HG03066 (cell line): ENCODE measurements at regions not wholly inside any gene's neighbourhood (a gene's known extent, or its start where the extent isn't known, plus 50 kb on each side); places are given as distances from the start of the nearest gene placed in this dataset.
A peak's percentile ranks its signal among the peaks of the same experiment; 100 is the strongest.

Experiments used
- ATAC-seq: cut with Tn5 transposase; IDR thresholded peaks from one replicate; pipeline ENCODE4 v1.9.1; 2021; ENCODE audit warnings: low read depth; ENCODE audit not compliant: unreplicated experiment

DNA sequence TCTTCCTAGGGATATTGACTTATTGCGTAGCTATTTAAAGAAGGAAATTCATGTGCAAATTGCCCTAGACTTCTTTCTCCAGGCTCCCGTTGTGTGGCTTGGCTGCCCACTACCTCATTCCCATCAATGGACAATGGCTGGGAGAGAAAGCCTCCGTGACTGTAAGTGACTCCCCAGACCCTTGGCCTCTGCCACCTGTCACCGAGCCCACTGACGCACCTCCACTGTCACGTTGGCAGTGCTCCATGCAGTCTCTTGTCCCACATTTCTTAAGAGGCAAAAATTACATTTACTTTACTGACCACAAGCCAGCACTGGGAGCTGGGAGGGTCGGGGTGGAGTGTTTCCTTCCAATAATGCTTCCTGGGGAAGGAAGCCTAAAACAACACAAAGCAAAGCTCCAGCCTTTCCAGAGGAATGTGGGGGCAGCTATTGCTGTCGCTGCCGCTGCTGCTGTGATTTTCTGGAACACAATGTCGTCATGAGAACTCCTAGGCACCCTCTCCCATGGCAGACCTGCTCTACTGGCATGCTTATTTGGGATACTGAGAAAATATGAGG lies 89.7 kb upstream of the STEAP1B start:
- ATAC-seq = no peak

DNA sequence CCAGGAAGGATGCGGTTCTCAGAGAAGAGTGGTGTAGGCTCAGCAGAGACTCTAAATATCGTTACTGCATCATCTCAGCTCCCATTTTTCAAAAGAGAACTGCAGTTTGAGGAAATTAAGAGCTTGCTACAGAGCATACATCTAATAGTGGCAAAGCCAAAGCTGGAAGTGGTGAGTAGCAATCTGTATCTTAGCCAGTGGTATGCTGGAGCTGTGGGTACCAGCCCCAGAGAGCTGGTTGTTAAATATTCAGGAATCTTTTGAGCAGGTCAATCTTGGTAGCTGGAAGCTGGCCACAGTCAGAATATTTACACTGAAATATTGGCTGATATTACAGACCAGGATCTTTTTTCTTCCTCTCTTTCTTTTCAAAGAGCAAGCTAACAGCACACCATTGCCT lies 88.4 kb upstream of the STEAP1B start:
- no peak for ATAC-seq

DNA sequence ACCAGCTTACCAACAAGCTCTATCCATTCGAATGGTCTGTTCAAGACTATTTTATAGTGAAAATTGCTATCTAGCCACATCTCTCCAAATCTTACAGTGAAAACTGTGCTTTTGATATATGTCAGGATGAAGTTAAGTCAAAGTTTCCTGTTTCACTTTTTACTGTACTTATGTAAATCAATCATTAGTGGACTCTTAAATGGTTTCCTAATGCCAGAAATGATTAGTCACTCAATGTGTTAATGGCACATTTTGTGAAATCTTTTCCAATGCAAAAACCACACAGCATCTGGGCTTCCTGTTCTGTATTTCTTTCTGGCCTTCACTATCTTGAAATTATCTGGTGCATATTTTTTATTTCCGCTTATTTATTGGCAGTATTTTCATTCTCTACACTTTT lies 87.3 kb upstream of the STEAP1B start:
- no peak for ATAC-seq

DNA sequence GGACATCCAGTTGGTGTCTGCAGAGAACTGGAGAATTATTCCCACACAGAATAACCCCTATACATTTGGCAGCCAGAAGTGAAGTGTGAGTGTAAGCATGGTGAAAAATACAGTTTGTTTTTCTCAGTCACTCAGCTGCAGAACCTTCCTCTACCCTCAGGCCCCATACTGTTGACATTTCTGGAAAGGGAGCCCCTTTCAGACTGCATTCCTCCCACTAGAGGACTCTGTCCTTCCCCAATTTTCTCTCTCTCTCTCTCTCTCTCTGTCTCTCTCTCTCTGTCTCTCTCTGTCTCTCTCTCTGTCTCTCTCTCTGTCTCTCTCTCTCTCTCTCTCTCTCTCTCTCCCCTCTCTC lies 86.8 kb upstream of the STEAP1B start:
- ATAC-seq = no peak

DNA sequence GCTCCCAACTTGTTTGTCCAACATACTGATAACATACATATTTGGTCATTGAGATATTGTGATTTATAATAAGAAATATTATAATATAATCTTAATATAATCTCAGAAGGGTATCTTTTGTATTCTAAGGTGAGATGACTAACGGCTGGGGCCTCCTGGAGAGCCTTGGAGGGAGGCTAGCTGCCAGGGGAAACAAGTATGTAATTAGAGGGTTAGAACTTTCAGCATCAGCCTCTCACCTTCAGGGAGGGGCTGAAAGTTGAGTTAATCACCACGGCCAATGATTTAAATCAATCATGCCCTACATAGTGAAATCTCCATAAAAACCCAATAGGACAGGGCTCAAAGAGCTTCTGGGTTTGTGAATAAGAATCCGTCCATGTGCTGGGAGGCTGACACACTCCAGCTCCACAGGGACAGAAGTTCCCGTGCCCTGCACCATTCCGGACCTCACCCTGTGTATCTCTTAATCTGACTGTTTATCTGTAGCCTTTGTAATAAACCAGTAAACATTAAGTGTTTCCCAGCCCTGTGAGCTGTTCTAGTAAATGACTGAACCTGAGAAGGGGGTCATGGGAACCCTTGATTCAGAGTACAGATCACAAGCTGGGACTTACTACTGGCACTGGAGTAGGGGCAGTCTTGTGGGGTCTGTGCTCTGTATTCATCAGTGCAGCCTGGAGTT lies 86.3 kb upstream of the STEAP1B start:
- no peak for ATAC-seq

DNA sequence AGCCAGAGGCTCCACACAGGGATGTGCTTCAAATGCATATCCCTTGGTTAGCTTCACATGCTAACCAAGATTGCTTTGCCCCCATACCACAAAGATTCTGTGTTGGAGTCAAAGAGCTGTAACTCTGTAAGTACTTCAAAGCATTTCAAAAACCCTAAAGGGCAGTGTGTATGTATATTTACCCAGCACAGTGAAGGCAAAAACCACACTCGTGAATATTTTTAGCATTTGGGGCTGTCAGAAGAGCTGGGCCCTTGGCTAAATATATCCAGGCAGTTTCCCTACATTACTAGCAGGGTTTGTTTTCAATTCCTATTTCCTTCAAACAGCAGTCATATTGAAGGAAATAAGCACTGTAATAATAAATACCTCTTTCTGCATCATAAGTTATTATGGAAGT lies 84.2 kb upstream of the STEAP1B start:
- peak; percentile 71 for ATAC-seq

DNA sequence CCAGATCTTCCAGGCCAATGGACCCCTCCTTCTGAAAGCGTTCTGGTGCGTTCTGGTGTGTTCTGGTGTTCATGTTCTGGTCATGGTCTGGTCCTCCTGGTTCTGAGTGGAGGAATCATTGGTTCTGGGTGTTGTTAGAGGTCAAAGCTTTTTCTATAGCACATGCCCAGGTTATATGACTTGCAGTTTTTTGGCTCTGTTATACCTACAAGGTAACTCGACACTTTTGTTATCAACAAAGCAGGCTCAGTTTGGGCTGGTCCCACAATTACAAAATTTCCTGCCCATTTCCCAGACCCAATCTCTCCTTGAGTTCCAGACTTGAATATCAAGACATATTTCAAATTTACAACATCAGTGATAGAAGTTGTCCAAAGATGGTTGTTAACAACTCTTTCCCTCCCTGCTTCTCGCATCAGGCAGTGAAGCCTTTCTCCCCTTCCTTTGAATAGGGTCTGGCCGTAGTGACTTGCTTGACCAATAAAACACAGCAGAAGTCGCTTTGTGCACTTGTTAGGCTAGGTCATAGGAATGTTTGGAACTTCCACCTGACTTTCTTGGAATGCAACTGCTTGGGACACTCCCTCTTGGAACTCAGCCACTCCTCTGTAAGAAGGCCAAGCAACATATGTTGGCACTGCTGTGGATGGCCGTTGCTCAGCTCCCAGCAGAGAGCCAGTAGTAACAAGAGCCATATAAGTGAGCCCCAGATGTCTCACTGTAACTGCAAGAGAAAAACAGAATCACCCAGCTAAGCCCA lies 83.1 kb upstream of the STEAP1B start:
- no peak for ATAC-seq

DNA sequence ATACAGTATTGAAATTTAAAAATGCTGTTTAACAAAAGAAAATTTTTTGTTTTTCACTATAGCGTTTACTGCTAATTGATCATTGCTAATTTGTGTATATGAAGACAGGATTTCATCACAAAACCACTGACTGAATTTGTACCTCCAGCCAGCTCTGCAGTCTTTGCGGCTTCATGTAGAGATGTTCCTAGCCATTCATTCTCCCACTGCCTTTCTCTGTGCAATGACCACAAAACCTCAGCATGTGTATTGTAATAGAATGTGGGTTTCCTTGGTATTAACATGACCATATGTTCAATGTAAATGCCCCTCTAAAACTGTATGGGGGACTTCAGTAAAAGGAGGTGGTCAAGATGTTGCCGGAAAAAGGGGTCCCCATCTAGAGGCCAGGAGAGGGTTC lies 81.1 kb upstream of the STEAP1B start:
- ATAC-seq = no peak

DNA sequence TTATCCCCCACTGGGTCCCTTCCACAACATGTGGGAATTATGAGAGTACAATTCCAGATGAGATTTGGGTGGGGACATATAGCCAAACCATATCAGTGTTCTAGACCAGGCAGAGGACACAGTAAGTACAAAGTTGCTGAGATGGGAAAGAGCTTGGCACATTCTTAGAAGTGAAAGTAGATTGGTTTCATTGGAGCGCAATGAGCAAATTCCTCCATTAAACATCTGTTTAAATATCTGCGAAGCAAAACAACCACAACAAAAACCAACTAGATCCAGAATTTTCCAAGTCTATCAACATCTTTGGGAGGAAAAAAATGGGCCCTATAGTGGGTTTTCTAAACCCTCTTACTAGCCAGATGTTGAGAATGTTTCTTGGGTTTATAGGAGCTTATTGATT lies 80.0 kb upstream of the STEAP1B start:
- ATAC-seq = no peak

DNA sequence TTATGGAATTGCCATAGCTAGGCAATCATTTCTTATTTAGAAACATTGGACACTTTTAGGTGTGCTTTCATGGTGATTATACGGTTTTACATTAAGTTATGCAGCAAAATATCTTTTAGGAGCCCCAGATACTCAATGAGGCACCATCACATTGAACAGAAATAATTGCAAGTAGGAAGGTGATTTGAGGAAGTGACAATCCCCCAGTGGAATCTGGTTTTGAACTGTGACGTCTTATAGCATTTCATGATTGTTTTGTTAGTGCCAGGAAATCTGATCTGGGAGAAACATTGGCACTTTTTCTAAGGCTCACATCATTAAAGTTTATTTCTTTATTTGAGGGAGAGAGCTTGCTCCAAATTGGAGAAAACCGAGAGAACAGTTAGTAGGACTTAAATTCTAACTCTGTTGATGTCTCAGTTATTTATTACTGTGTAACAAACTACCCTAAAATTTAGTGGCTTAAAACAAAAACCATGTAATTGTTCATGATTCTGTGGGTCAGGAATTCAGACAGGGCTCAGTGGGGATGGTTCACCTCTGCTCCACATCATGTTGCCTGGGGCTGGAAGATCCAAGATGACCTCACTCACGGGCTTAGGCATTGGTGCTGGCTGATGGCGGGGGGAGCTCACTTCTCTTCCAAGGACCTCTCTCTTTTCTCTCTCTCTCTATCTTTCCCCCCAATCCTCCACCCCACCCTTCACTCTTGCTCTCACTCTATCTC lies 78.2 kb upstream of the STEAP1B start:
- ATAC-seq = no peak

DNA sequence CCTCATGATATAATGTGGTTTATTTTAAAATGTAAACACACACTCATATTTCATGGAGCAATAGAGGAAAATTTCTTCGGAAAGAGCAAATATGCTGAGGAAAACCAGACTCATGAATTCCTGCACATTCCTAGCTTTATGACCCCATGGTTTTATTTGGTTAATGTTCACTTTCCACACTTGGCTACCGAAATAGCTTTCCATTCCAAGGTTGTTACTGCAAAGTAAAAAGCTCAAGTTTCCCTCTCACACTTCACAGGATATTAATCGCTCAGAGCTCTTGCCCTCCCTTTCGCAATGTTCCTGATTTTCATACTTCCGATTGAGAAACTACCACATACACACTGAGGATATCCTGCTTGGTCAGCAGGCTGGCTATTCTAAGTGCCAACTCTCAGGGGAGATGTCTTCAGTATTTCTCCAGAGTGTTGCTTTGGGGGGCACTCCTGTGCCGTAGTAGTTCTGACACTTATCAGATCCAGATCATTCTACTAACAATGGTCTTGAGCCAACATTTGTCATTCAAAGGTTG lies 77.5 kb upstream of the STEAP1B start:
- ATAC-seq = no peak

DNA sequence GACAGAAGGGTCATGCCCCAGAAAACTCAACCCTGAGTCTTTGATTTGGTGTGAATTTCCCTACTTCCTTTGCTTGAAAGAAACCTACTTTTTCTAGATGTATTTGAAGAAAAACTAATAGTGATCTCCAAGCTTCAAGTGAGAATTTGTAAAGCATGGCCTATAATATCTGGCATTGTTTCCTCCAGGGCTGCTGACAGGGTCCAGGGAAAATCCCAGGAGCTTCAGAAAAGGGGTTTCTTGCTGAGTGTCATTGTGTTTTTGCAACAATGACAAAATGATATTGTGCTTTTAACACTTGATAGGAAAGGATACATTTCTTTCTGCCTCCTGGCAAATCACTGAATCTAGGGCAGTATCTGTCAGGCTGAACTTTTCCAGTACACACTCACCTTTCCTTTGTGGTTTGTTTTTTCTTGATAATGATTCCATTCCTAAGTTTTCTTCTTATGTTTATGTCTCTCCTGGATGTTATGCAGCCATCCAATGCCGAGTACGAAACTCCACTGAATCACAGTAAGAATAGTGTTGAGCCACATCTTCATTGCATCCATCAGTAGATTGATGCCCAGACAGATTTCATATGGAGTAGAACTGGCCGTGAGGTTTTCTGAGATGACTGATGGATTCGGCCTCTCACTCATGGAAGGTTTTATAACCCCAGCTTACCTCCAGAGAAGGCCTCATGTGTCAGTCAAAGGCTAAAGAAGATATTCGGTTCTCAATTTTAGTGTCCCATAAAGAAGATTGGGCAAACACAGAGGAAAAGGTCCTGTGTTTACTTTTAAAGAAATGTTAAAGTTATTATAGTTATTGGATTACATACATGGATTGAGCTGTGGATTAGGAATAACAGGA lies 76.9 kb upstream of the STEAP1B start:
- no peak for ATAC-seq

DNA sequence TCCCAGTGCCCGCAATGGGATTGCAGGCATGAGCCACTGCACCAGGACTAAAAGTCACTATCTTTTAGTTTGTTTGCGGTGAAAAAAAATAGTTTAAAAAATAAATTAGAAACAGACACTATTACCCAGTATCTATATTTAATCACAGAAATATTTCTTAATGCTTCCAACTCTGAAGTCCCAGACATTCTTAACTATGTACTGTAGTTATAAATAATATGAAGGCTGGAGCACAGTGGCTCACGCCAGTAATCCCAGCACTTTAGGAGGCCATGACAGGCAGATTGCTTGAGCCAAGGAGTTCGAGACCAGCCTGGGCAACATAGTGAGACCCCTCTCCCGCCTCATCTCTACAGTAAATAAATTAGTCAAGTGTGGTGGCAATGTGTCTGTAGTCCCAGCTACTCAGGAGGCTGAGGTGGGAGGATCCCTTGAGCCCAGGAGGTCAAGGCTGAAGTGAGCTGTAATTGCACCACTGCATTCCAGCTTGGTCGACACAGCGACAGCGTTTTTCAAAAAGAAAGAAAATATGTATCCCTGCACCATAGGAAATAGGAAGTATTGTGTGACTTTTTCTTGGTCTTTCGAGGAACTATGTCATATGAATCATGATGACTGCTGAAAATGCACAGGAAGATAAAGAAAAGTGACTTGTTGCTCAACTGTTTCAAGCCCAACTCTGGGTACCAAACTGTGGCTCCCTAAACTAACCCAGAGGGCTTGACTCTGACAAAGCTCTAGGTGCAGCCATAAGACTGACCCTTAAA lies 74.9 kb upstream of the STEAP1B start:
- ATAC-seq = no peak

DNA sequence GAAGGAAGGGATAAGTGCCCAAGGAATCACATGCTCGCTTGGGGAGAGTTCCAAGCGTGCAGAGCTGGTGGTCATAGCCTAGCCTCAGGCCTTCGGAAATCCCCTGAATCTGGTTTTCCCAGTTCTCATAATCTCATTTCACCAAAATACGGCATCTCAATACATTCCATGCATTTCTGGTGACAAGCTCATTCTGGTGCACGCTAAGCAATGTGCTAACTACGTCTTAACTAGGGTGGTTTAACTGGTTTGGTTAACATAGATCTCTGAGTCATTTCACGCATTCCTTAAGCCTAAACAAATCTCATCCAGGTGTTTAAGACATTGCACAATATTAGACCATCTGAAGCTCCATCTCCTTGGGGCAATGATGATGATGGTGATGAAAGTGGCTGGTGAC lies 72.9 kb upstream of the STEAP1B start:
- no peak for ATAC-seq

DNA sequence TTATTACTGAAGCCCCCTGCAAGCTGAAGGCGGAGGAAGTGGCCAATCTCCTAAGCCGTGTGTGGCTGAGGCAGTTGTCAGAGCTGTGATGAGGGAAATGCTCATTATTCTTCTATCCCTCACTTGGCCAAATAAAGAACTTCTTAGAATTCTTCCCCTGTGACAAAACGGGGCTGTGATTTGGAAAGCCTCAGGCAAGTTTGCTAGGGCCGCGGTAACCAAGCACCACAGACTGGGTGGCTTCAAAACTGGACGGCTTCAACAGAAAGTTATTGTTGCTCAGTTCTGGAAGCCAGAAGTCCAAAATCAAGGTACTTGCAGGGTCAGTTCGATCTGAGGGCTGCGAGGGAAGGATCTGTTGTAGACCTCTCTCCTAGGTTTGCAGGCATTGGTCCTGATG lies 72.3 kb upstream of the STEAP1B start:
- ATAC-seq = no peak

DNA sequence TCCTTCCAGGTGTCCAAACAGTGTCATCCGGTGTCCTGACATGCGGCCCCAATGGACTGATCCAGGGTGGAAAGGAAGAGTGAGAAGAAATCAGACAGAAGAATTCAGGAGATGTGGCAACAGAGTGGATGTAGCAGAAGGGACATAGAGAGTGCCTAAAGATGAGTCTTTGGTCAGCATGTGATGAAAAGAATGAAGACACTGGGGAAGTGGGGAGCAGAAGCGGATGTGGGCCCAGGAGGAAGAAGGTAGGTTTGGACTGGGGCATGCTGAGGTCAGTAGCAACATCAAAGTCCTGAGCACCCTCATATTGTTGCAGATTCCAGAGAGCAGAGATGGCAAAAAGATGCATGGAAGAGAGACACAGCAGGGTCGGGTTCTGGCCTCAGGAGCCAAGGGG lies 71.8 kb upstream of the STEAP1B start:
- no peak for ATAC-seq

DNA sequence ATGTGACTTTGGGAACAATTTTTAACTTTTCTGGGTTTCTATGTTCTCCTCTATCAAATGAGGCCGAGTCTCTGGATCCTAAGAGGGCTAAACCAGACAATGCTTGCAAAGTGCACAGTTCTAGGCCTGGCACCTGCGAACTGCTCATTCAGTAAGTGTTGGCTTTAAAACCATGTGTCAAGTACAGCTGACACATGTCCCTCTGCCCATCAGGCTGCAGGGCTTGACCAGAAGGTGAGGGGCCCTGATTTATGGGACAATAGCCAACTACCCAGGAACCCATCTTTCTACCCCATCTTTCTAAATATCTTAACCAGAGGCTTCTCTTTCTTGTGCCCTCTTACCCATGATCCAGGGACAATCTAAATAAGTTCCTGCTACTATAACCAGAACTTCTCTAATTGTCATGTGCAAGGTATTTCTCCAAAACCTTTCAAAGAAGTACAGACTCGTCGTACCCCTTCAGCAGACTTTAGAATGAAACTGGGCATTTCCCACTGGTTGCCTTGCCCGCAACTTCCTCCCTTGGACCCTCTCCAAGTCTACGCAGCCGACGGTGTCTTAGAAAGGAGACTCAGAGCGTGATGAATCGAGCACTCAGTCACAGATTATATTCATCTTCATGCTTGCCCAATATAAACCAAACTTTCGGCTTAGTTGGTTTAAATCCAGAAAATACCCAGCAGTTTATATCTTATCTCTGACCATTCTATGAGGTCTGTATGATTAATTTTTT lies 69.8 kb upstream of the STEAP1B start:
- no peak for ATAC-seq

DNA sequence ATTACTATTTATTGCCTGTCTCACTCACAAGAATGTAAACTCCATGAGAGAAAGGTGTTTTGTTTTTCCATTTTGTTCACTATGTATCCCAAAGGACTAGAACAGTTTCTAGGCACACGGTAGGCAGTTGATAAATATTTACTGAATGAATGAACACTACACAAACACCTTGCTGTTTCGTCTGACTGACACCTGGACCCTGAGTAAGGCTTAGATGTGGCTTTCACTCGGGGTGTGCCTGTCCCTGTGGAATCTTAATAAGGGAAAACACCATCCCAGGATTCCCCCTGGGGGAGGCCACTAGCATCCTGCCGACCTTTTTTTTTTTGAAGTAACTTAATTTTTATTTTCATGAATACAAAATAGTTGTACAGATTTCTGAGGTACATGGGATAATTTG lies 66.6 kb upstream of the STEAP1B start:
- no peak for ATAC-seq

DNA sequence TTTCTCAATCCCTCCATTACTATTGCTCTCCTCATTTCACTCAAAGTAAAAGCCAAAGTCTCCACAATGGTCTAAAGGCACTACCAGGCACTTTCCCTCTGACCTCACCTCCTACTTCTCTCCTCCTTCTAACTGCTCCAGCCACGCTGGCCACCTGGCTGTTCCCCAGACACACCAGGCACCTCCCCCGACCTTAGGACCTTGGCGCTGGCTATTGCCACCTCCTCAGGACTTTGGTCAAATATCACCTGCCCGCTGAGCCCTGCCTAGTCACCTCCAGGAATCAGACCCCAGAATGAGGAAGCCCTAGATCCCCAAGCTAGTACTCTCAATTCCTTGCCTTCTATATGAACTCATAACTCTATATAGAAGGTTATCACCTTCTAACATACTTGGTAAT lies 66.2 kb upstream of the STEAP1B start:
- ATAC-seq = no peak
